Hematopoietic multipotent progenitor cell treated with erythropoietin and hydrocortisone succinate and interleukin-3 and kit ligand, for 6 days (in vitro differentiated cells): ENCODE measurements at regions not wholly inside any gene's neighbourhood (a gene's known extent, or its start where the extent isn't known, plus 50 kb on each side); places are given as distances from the start of the nearest gene placed in this dataset.

Experiments
- DNase-seq: peaks from one replicate; pipeline ENCODE4 v3.0.0-alpha.2; 2015

- peak; percentile 43 for DNase-seq
These were observed 63.1 kb upstream of the UBE3A start for GRCh38 chr15:25501828-25502446.

- no peak for DNase-seq
These were observed 60.0 kb upstream of the UBE3A start for GRCh38 chr15:25498835-25499234.

- no peak for DNase-seq
These were observed 59.1 kb upstream of the UBE3A start for GRCh38 chr15:25497934-25498333.

GRCh38 chr15:25493823-25494526 is 55.2 kb upstream of the UBE3A start:
- DNase-seq, result no peak

- DNase-seq, result no peak
These were observed 53.5 kb upstream of the UBE3A start for GRCh38 chr15:25492315-25492714.
